ENCODE measurements at regions not wholly inside any gene's neighbourhood (a gene's known extent, or its start where the extent isn't known, plus 50 kb on each side); places are given as distances from the start of the nearest gene placed in this dataset.

GRCh38 chr13:84630476-84630875 is 748.2 kb upstream of the SLITRK1 start:
- no peak for ATAC-seq (ENCODE audit: low read depth)
- Histone ChIP-seq H2BK15ac (ENCODE audit: low read depth, low read length) (no peak overlapping the region), H3K4ac (ENCODE audit: low read depth, low read length) (no peak overlapping the region), H4K8ac (ENCODE audit: low read depth in 2 of 2, low read length in 2 of 2) (no peak overlapping the region), H3K4me1 (ENCODE audit: control insufficient read depth, insufficient read depth, low read length) (no peaks in the 10 kb centered on the region), H3K4me2 (ENCODE audit: low read depth, low read length) (no peak overlapping the region), H3K9me3 (ENCODE audit: control insufficient read depth, insufficient read depth, low read length) (peaks cover 2% of the 10 kb centered on the region; the same call in 1 of the 2 replicates), H3K79me1 (ENCODE audit: low read depth in 1 of 2, low read length in 2 of 2) (no peaks in the 10 kb centered on the region), H3K4me3 (ENCODE audit: insufficient read depth, low read depth, low read length) (no peak overlapping the region), H3K18ac (ENCODE audit: low read depth, low read length) (no peak overlapping the region), H2BK120ac (ENCODE audit: low read depth, low read length) (no peak overlapping the region), H3K14ac (replicated peaks; ENCODE audit: low read depth, low read length) (no peak overlapping the region), H2BK20ac (ENCODE audit: low read depth, low read length) (no peak overlapping the region), H2AFZ (replicated peaks; ENCODE audit: low read length, poor library complexity) (no peak overlapping the region), H2BK5ac (ENCODE audit: low read depth, low read length, poor library complexity, severe bottlenecking) (no peak overlapping the region), H3K9me1 (ENCODE audit: insufficient read depth, low read length) (no peaks in the 10 kb centered on the region), H3K27me3 (ENCODE audit: control insufficient read depth, insufficient read depth, low read length) (no peaks in the 10 kb centered on the region), H3K9ac (ENCODE audit: low read depth, low read length) (no peak overlapping the region), H4K20me1 (ENCODE audit: insufficient read depth, low read length) (no peaks in the 10 kb centered on the region), H2AK5ac (ENCODE audit: low read depth, low read length) (no peak overlapping the region), H3K56ac (ENCODE audit: extremely low read depth, insufficient read depth, low read length) (no peak overlapping the region), H4K5ac (ENCODE audit: low read depth, low read length) (no peak overlapping the region), H2AK9ac (replicated peaks; ENCODE audit: low read depth, low read length, poor library complexity) (no peak overlapping the region), H3K23ac (ENCODE audit: low read depth, low read length) (no peak overlapping the region), H4K91ac (ENCODE audit: insufficient read depth, low read depth, low read length) (no peak overlapping the region), H3K27ac (ENCODE audit: insufficient read depth, low read length) (no peak overlapping the region), H3K36me3 (ENCODE audit: control insufficient read depth, insufficient read depth, low read length) (no peaks in the 10 kb centered on the region)
- BruUV-seq (replicated peaks), result no TSS peak
- POLR2A ChIA-PET (ENCODE audit: unreplicated experiment), result no interaction called here
- in situ Hi-C loops (cut with MboI; ENCODE audit: low sequenced_read_pairs) (no loop called here), dilution Hi-C loops (cut with HindIII; ENCODE audit: low sequenced_read_pairs, unreplicated experiment) (no loop called here), intact Hi-C loops (cut with micrococcal nuclease) (no loop called here)
- no CpG with 5 or more reads among the region's 3 CpGs for WGBS, 2 experiments (ENCODE audit: extremely low coverage in 2 of 2, insufficient read length in 1 of 2)
- no peak for TF ChIP-seq FOS (IDR thresholded peaks at IDR 0.05; ENCODE audit: low read depth, low read length)
- TF ChIP-seq RFX5 (IDR thresholded peaks at IDR 0.05; ENCODE audit: low read depth, low read length), result no peak
- CTCF ChIA-PET, result no interaction called here
- no peak for DNase-seq

Data from IMR-90 (cell line).